Right lobe of liver (tissue), 6 donors: ENCODE measurements at regions not wholly inside any gene's neighbourhood (a gene's known extent, or its start where the extent isn't known, plus 50 kb on each side); places are given as distances from the start of the nearest gene placed in this dataset.

Experiments used
- ATAC-seq, 4 donors: fragments of 200-7000 bp; cut with Tn5 transposase; one replicate each; pipeline ENCODE4 v1.9.1; 2020; ENCODE audit warnings: mild to moderate bottlenecking in 4 of 4, moderate library complexity in 4 of 4
- DNase-seq, 3 donors: peaks; one replicate each; pipeline ENCODE4 v3.0.0-alpha.2; 2020
- H3K27ac ChIP-seq, 3 donors: fragments of 200-600 bp; one replicate each; pipeline ENCODE4 v1.8.0; 2022
- H3K27me3 ChIP-seq, 2 donors: fragments of 200-600 bp; one replicate each; pipeline ENCODE4 v1.8.0; 2022
- H3K36me3 ChIP-seq, 4 donors: fragments of 200-600 bp; sonication (generic) in 1 of 4; one replicate each; pipeline versions ENCODE4 v1.5.1 to v1.8.0; 2017 to 2022; ENCODE audit warnings: control low read depth in 1 of 4
- H3K4me1 ChIP-seq, 4 donors: fragments of 200-600 bp; sonication (generic) in 1 of 4; one replicate each; pipeline versions ENCODE4 v1.5.1 to v1.8.0; 2017 to 2022; ENCODE audit warnings: control low read depth in 1 of 4
- H3K4me3 ChIP-seq, 3 donors: fragments of 200-600 bp; one replicate each; pipeline ENCODE4 v1.8.0; 2022
- H3K9me3 ChIP-seq, 4 donors: fragments of 200-600 bp; sonication (generic) in 1 of 4; one replicate each; pipeline versions ENCODE4 v1.5.1 to v1.8.0; 2017 to 2022; ENCODE audit warnings: control low read depth in 1 of 4
- POLR2A ChIP-seq: fragments of 450-650 bp; IDR thresholded peaks from one replicate; pipeline ENCODE4 v1.6.1; 2017; ENCODE audit warnings: antibody characterized with exemption, mild to moderate bottlenecking
- WGBS: methylation state at CpG from one replicate; pipeline ENCODE4 v1.1.6; 2018; ENCODE audit warnings: low coverage, low lambda C conversion rate; ENCODE audit not compliant: insufficient coverage; ENCODE audit errors: missing lambda C conversion rate; 5-methylcytosine and 5-hydroxymethylcytosine counted together
- intact Hi-C, 2 donors: fragments of 100-400 bp; cut with DNase I; formaldehyde crosslinking; loops; one replicate each; pipeline versions ENCODE4 v1.11.2 to v1.14.1; 2022
- TF ChIP-seq, protein P1 (sequence below), 4 donors: fragments of 200-600 bp in 3 of 4; fragments of 450-650 bp in 1 of 4; IDR thresholded peaks; one replicate each; pipeline versions ENCODE4 v1.5.1 to v1.8.0; 2016 to 2022; ENCODE audit warnings: antibody characterized with exemption in 4 of 4, mild to moderate bottlenecking in 2 of 4
- donor health status: DM: no; HTN: yes; CAD: no.
- donor health status: DM: no; HTN: no; CAD: no.
- donor health status: DM: no; HTN: no; CAD: no.
- donor health status: DM: no; HTN: yes; CAD: no.
- donor health status: DM: no; HTN: yes; CAD: no.

- DNase-seq (no peak), ATAC-seq (no peak)
- intact Hi-C loops: no loop called here
- no peaks in the 10 kb centered on the region for H3K9me3 ChIP-seq
- no peaks in the 10 kb centered on the region for H3K36me3 ChIP-seq
- WGBS: 60% methylated on average over 1 of the region's 5 CpGs
- TF ChIP-seq POLR2A: no peak
- TF ChIP-seq, protein P1, sequence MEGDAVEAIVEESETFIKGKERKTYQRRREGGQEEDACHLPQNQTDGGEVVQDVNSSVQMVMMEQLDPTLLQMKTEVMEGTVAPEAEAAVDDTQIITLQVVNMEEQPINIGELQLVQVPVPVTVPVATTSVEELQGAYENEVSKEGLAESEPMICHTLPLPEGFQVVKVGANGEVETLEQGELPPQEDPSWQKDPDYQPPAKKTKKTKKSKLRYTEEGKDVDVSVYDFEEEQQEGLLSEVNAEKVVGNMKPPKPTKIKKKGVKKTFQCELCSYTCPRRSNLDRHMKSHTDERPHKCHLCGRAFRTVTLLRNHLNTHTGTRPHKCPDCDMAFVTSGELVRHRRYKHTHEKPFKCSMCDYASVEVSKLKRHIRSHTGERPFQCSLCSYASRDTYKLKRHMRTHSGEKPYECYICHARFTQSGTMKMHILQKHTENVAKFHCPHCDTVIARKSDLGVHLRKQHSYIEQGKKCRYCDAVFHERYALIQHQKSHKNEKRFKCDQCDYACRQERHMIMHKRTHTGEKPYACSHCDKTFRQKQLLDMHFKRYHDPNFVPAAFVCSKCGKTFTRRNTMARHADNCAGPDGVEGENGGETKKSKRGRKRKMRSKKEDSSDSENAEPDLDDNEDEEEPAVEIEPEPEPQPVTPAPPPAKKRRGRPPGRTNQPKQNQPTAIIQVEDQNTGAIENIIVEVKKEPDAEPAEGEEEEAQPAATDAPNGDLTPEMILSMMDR (IDR thresholded peaks at IDR 0.05): no peak
- H3K27ac ChIP-seq: no peak overlapping the region
- H3K4me1 ChIP-seq: no peaks in the 10 kb centered on the region
- H3K27me3 ChIP-seq: no peaks in the 10 kb centered on the region
- no peak overlapping the region for H3K4me3 ChIP-seq
Measured at GRCh38 chr20:24829649-24830370, 119.3 kb upstream of the CST7 start.

- Histone ChIP-seq H3K27ac (no peak overlapping the region), H3K36me3 (no peaks in the 10 kb centered on the region), H3K4me3 (no peak overlapping the region), H3K27me3 (no peaks in the 10 kb centered on the region), H3K9me3 (no peaks in the 10 kb centered on the region), H3K4me1 (no peaks in the 10 kb centered on the region)
- WGBS: 49% methylated on average over 3 of the region's 3 CpGs
- intact Hi-C loops: no loop called here
- ATAC-seq (no peak), DNase-seq (no peak)
- TF ChIP-seq, protein P1 (IDR thresholded peaks at IDR 0.05): no peak
- TF ChIP-seq POLR2A: no peak
Measured at GRCh38 chr20:24830649-24831048, 118.4 kb upstream of the CST7 start.

GRCh38 chr20:24831232-24831631 is 117.8 kb upstream of the CST7 start:
- ATAC-seq: no peak
- WGBS: 91% methylated on average over 1 of the region's 1 CpG
- intact Hi-C loops: no loop called here
- H3K4me3 ChIP-seq: no peak overlapping the region
- no peaks in the 10 kb centered on the region for H3K36me3 ChIP-seq
- no peak overlapping the region for H3K27ac ChIP-seq
- H3K9me3 ChIP-seq: no peaks in the 10 kb centered on the region
- no peak for DNase-seq
- no peaks in the 10 kb centered on the region for H3K4me1 ChIP-seq
- TF ChIP-seq, protein P1 (IDR thresholded peaks at IDR 0.05): no peak
- TF ChIP-seq POLR2A: no peak
- H3K27me3 ChIP-seq: no peaks in the 10 kb centered on the region

DNA sequence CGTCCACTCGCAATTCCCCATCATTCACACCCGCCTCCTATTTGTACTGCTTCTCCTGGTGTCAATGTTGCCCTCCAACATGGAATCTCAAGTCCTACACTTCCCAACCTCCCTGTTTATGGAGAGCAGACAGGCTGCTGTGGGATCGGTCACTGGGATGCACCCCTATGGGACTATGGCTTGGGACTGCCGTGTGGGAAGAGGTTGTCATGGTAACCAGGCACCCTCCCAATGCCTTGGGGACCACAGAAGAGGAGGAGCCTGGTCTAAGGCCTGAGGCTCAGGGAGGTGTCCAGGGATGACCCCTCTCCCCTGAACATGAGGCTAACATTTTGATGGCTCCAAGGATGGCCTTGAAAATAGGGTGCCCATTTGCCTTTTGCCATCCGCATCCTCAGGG is 116.6 kb upstream of the CST7 start:
- DNase-seq (no peak), ATAC-seq (no peak)
- H3K4me1 ChIP-seq: no peaks in the 10 kb centered on the region
- H3K36me3 ChIP-seq: no peaks in the 10 kb centered on the region
- H3K27me3 ChIP-seq: no peaks in the 10 kb centered on the region
- intact Hi-C loops: no loop called here
- 87% methylated on average over 4 of the region's 6 CpGs for WGBS
- H3K27ac ChIP-seq: no peak overlapping the region
- H3K9me3 ChIP-seq: no peaks in the 10 kb centered on the region
- TF ChIP-seq, protein P1 (IDR thresholded peaks at IDR 0.05): no peak
- no peak for TF ChIP-seq POLR2A
- no peak overlapping the region for H3K4me3 ChIP-seq
